ENCODE measurements at regions not wholly inside any gene's neighbourhood (a gene's known extent, or its start where the extent isn't known, plus 50 kb on each side); places are given as distances from the start of the nearest gene placed in this dataset.
A peak's percentile ranks its signal among the peaks of the same experiment; 100 is the strongest.
"Not testable (repeated sequence)": the region's sequence is repeated elsewhere in the genome, so short reads cannot be mapped to it uniquely, and the experiment has no call there.

GRCh38 chr3:159018341-159018740 lies 216.5 kb downstream of the MFSD1 start:
- peaks cover 6% of the 10 kb centered on the region for H3K9me3 ChIP-seq
- H3K4me3 ChIP-seq, result no peak overlapping the region
- H3K27me3 ChIP-seq, result peaks cover 3% of the 10 kb centered on the region; the same call in 1 of the 2 replicates
- no peaks in the 10 kb centered on the region for H3K36me3 ChIP-seq
- no peak for DNase-seq

DNA sequence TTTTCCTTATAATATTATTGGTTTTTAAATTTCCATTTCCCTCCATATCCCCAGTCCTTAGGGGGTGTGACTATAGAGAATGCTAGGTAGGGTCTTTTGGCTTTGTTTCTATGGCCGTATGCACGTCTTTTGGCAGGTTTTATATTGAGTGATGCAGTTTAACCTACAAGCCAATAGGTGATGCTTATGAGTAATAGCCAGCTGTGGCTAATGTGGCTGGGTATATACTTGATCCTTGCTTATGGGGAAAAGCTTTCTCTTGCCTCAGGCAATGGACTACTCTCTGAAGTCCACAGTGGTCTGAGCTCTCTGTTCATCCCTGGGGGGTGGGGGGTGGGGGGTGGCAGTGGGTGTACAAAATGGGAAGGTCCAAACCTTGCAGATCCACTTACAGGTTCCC lies 223.9 kb downstream of the MFSD1 start:
- DNase-seq, result no peak
- Histone ChIP-seq H3K4me3 (no peak overlapping the region), H3K9me3 (peaks cover 6% of the 10 kb centered on the region), H3K27me3 (peaks cover 3% of the 10 kb centered on the region), H3K36me3 (no peaks in the 10 kb centered on the region)

DNA sequence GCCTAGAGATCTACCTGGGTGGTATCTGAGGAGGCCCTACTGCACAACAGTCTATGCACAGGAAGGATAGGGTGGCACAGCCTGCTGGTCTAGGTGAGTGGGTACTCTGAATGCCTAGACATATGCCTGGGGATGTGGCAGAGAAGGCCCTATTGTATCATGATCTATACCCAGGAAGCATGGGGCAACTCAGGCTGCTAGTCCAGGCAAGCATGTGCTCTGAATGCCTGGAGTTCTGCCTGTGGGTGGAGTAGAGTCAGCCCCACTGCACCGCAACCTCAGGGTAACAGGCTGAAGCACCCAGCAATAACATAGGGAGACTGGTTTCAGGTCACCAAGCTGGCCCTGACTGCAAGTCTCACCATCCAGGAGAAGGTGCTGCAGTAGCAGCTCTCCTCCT lies 224.7 kb downstream of the MFSD1 start:
- no peak for DNase-seq
- H3K36me3 ChIP-seq, result no peaks in the 10 kb centered on the region
- peaks cover 4% of the 10 kb centered on the region for H3K9me3 ChIP-seq
- peaks cover under 1% of the 10 kb centered on the region; the same call in 1 of the 2 replicates for H3K27me3 ChIP-seq
- H3K4me3 ChIP-seq, result no peak overlapping the region

- no peaks in the 10 kb centered on the region for H3K36me3 ChIP-seq
- H3K9me3 ChIP-seq, result no peaks in the 10 kb centered on the region; the same call in 1 of the 2 replicates
- H3K27me3 ChIP-seq, result no peaks in the 10 kb centered on the region; the same call in 1 of the 2 replicates
- no peak overlapping the region for H3K4me3 ChIP-seq
- DNase-seq, result no peak
These were observed 226.9 kb downstream of the MFSD1 start for GRCh38 chr3:159028706-159029105.

GRCh38 chr3:159029306-159030026 lies 227.6 kb downstream of the MFSD1 start:
- DNase-seq, result no peak
- Histone ChIP-seq H3K4me3 (no peak overlapping the region), H3K27me3 (no peaks in the 10 kb centered on the region; the same call in 1 of the 2 replicates), H3K9me3 (no peaks in the 10 kb centered on the region; the same call in 1 of the 2 replicates), H3K36me3 (no peaks in the 10 kb centered on the region)

DNA sequence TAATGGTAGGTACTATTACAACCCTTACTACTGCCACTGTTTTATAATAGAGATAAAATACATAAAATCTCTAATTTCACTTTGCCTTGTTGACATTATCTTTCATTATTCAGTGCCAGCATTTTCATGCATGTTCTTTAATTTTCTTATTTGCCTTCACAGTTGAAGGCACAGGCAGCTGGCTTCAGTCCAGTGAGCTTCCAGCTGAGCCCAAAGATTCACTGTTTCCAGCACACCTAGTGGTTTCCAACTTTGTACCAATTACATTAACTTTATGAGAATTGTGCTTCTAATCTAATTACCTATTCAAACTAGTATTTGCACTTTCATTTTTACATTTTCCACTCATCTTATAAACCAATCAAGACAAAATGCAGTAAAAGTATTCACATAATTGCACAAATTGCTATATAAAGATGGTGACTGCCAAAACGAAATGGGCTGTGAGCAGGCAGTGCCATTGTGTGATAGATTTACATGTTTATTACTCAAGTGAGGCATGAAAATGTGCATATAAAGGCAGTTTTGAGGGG lies 228.3 kb downstream of the MFSD1 start:
- Histone ChIP-seq H3K9me3 (no peaks in the 10 kb centered on the region), H3K4me3 (no peak overlapping the region), H3K36me3 (no peaks in the 10 kb centered on the region), H3K27me3 (no peaks in the 10 kb centered on the region; the same call in 1 of the 2 replicates)
- no peak for DNase-seq

GRCh38 chr3:159030886-159031679 lies 229.2 kb downstream of the MFSD1 start:
- no peak for DNase-seq
- no peaks in the 10 kb centered on the region for H3K27me3 ChIP-seq
- no peak overlapping the region for H3K4me3 ChIP-seq
- H3K36me3 ChIP-seq, result no peaks in the 10 kb centered on the region
- no peaks in the 10 kb centered on the region for H3K9me3 ChIP-seq

DNA sequence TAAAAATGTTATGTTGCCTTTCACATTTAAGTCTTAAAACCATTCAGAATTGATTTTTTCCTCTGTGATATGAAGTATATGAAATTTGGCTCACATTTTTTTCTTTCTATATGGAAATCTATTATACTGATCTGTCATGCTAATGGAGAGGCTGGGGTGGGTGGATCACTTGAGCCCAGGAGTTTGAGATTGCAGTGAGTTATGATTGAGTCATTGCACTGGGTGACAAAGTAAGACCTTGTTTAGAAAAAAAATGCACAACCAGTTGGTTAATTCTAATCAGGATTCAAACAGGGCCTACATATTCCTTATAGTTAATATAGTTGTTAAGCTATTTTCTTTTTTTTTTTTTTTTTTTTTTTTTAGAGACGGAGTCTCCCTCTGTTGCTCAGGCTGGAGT lies 230.5 kb downstream of the MFSD1 start:
- peak; percentile 18 for DNase-seq
- Histone ChIP-seq H3K9me3 (no peaks in the 10 kb centered on the region), H3K36me3 (no peaks in the 10 kb centered on the region), H3K4me3 (no peak overlapping the region), H3K27me3 (no peaks in the 10 kb centered on the region)

DNA sequence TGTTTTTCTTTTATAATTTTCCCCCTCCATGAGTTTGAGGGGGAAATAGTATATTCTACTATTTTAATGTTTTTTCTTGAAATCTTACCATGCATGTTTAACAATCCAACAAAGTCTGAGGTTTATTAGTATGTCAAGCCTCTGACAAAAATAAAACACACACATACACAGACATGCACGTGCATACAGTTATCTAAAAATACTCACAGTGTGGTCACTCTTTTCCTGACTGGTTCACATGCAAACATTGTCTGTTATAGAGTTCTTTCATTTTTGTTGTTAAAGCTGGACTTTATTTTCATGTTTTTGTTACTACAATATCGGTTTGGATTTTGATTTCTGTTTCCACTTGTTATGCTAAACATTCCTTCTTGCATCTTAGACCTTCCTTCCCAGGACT lies 236.6 kb downstream of the MFSD1 start:
- Histone ChIP-seq H3K4me3 (no peak overlapping the region), H3K9me3 (no peaks in the 10 kb centered on the region), H3K27me3 (no peaks in the 10 kb centered on the region), H3K36me3 (no peaks in the 10 kb centered on the region)
- DNase-seq, result no peak

- Histone ChIP-seq H3K27me3 (no peaks in the 10 kb centered on the region), H3K9me3 (no peaks in the 10 kb centered on the region)
- no peak for DNase-seq
These were observed 237.4 kb downstream of the MFSD1 start for GRCh38 chr3:159039286-159039685.

DNA sequence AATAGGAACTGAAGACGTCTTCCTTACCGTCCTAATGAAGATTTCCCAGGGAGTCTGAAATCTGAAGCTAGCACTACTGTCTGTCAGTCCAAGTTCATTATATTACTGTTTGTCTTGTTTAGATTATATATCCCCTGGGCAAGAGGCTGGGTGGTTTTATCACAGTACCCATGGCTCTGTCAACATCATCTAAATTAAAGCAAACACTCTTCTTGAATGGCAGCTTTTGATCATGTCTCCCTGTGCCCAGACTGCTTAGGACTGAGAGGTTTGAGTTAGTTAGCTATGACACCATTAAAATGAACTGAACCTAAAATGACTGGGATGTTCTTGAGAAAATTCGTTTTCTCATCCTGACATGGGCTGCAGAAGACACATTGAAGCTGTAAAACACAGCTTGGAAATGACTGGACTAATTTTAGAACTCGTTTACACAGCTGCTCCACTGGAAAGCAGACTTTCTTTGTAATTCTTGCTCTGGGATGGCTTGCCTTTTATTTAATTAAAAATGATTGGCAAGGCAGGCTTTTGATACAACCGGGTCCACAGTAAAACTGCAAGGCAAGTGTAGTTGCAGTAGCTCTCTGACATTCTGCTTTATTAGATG lies 243.5 kb downstream of the MFSD1 start:
- DNase-seq, result no peak
- H3K9me3 ChIP-seq, result no peaks in the 10 kb centered on the region
- no peaks in the 10 kb centered on the region for H3K36me3 ChIP-seq
- H3K27me3 ChIP-seq, result no peaks in the 10 kb centered on the region; the same call in 1 of the 2 replicates
- no peak overlapping the region for H3K4me3 ChIP-seq

More at GRCh38 chr3:159039286-159039685, 237.4 kb downstream of the MFSD1 start:
- H3K4me3 ChIP-seq, result no peak overlapping the region
- H3K36me3 ChIP-seq, result no peaks in the 10 kb centered on the region

GRCh38 chr3:159047361-159047760 lies 245.5 kb downstream of the MFSD1 start:
- no peaks in the 10 kb centered on the region for H3K9me3 ChIP-seq
- DNase-seq, result no peak
- H3K36me3 ChIP-seq, result no peaks in the 10 kb centered on the region
- H3K4me3 ChIP-seq, result no peak overlapping the region
- H3K27me3 ChIP-seq, result no peaks in the 10 kb centered on the region; the same call in 1 of the 2 replicates

- DNase-seq, result not testable (repeated sequence)
These were observed 250.6 kb downstream of the MFSD1 start for GRCh38 chr3:159052494-159052893.

DNA sequence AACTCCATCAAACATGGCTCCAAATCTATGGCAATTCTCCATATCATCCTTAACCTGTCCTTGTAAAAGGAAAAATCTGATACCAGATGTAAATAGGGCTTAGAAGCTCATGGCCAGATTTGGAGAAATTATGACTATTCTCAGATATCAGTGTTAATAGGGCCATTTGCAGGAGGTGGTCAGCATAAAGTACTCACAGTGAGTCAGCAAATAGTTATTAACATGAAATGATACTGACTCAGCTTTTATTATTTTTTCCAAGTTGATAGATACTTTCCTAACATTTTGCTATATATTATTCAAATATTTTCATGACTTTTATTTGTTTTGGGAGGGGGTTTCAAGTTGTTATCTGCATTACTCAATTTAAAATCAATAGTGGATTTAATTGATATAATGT lies 255.8 kb downstream of the MFSD1 start:
- no peak overlapping the region for H3K4me3 ChIP-seq
- H3K27me3 ChIP-seq, result no peaks in the 10 kb centered on the region
- H3K36me3 ChIP-seq, result no peaks in the 10 kb centered on the region
- H3K9me3 ChIP-seq, result no peaks in the 10 kb centered on the region
- no peak for DNase-seq

More at GRCh38 chr3:159052494-159052893, 250.6 kb downstream of the MFSD1 start:
- H3K36me3 ChIP-seq, H3K9me3 ChIP-seq, H3K4me3 ChIP-seq, H3K27me3 ChIP-seq: not testable (repeated sequence)

GRCh38 chr3:159058859-159059258 lies 257.0 kb downstream of the MFSD1 start:
- DNase-seq, result no peak
- Histone ChIP-seq H3K27me3 (no peaks in the 10 kb centered on the region), H3K36me3 (no peaks in the 10 kb centered on the region), H3K9me3 (no peaks in the 10 kb centered on the region), H3K4me3 (no peak overlapping the region)

DNA sequence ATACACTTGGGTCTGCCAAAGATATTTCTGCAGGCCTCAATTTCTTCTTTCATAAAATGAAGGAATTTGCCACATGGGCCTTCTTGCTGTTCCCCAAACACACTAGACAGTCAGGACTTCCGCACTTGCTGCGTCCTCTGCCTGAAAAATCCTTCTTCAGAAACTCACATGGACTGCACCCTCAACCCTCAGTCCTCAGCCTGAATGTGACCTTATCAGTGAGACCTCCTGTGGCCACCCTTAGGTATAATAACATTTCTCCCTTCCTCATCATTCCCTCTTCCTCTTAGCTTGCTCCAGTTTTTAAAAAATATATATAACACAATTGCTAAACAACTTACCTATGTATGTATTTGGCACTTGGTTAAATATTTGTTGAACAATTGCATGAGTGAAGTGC lies 257.5 kb downstream of the MFSD1 start:
- no peak for DNase-seq
- Histone ChIP-seq H3K4me3 (no peak overlapping the region), H3K36me3 (no peaks in the 10 kb centered on the region), H3K27me3 (no peaks in the 10 kb centered on the region), H3K9me3 (no peaks in the 10 kb centered on the region)

Measured in MG63 (cell line).